Tibial nerve (tissue), 3 donors: ENCODE measurements at regions not wholly inside any gene's neighbourhood (a gene's known extent, or its start where the extent isn't known, plus 50 kb on each side); places are given as distances from the start of the nearest gene placed in this dataset.

Source experiments
- CTCF ChIP-seq, 5 experiments: fragments of 200-600 bp in 3 of 5; fragments of 450-650 bp in 2 of 5; sonication (generic) in 3 of 5; IDR thresholded peaks; one replicate each; pipeline ENCODE4 v1.5.1; 2016 to 2019; ENCODE audit warnings: antibody characterized with exemption in 5 of 5, mild to moderate bottlenecking in 3 of 5, moderate library complexity in 2 of 5
- POLR2A ChIP-seq, 2 donors: fragments of 450-650 bp; IDR thresholded peaks; one replicate each; pipeline ENCODE4 v1.6.1; 2017; ENCODE audit warnings: antibody characterized with exemption in 2 of 2, mild to moderate bottlenecking in 2 of 2, moderate library complexity in 2 of 2

GRCh38 chr2:53516650-53517049 is 251.0 kb upstream of the CHAC2 start:
- no peak for TF ChIP-seq CTCF (IDR thresholded peaks at IDR 0.05)
- no peak for TF ChIP-seq POLR2A (IDR thresholded peaks at IDR 0.05)
